HG02798 (cell line): ENCODE measurements at regions not wholly inside any gene's neighbourhood (a gene's known extent, or its start where the extent isn't known, plus 50 kb on each side); places are given as distances from the start of the nearest gene placed in this dataset.

Experiments used
- ATAC-seq: cut with Tn5 transposase; IDR thresholded peaks from one replicate; pipeline ENCODE4 v1.9.1; 2021; ENCODE audit warnings: mild to moderate bottlenecking; ENCODE audit not compliant: unreplicated experiment, poor library complexity

DNA sequence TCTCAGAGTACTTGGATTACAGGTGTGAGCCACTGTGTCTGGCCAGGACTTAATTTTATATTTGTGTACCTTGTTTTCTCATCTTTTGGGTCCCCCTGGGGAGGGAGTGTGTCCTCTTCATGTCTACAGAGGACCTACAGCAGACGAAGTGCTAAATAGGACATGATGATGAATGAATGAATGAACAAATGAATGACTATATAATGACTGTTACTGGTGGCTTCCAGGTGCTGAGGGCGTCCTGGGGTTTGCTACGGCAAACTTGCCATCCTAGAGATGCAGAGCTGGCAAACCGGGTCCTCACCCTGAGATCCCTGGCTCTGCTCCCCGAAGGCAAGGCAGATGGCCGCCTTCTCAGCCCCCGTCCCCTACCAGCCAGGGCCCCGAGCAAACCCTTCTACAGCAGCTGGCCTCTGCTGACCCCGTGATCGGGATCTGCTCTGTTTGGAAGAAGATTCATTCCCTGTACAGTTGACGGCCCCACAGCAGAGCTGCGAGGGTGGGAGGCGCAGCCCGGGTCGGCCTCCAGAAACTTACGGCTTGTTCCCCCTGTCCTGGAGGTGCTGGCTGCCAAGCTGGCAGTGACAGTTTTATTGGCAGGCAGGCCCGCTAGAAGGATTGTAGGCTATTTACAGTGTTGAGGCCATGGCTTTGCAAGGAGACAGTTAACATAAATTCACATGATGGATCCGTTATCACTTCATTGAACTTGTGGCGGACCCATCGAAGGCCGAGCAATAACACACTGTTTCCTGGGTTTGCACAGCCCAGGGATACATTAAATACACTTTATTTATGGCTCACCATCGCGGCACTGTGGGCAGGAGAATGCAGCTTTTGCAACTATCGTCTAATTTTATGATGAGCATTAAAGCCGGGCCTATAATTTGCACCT lies 197.7 kb upstream of the GSE1 start:
- no peak for ATAC-seq

GRCh38 chr16:85416228-85417109 lies 196.7 kb upstream of the GSE1 start:
- no peak for ATAC-seq

- ATAC-seq, result no peak
Measured at GRCh38 chr16:85417156-85417860, 195.8 kb upstream of the GSE1 start.

DNA sequence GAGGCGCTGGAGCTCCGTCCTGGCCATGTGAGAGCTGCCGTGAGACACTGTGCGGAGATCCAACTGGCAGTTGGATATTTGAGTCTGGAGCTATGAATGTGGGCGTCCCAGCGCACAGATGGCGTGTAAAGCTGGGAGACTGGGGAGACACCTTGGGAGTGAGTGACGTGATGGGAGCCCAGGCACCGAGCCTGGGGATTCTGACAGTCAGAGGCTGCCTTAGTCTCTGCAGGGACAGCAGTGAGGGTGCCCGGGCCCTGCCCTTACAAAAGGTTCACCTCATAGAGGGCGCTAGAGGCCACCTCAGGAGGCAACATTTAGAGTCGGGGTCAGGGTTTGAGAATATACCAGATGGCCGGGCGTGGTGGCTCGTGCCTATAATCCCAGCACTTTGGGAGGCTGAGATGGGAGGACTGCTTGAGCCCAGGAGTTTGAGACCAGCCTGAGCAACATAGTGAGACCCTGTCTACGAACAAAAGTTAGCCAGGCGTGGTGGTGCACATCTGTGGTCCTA lies 194.1 kb upstream of the GSE1 start:
- no peak for ATAC-seq

- no peak for ATAC-seq
Measured at GRCh38 chr16:85419503-85420408, 193.4 kb upstream of the GSE1 start.

DNA sequence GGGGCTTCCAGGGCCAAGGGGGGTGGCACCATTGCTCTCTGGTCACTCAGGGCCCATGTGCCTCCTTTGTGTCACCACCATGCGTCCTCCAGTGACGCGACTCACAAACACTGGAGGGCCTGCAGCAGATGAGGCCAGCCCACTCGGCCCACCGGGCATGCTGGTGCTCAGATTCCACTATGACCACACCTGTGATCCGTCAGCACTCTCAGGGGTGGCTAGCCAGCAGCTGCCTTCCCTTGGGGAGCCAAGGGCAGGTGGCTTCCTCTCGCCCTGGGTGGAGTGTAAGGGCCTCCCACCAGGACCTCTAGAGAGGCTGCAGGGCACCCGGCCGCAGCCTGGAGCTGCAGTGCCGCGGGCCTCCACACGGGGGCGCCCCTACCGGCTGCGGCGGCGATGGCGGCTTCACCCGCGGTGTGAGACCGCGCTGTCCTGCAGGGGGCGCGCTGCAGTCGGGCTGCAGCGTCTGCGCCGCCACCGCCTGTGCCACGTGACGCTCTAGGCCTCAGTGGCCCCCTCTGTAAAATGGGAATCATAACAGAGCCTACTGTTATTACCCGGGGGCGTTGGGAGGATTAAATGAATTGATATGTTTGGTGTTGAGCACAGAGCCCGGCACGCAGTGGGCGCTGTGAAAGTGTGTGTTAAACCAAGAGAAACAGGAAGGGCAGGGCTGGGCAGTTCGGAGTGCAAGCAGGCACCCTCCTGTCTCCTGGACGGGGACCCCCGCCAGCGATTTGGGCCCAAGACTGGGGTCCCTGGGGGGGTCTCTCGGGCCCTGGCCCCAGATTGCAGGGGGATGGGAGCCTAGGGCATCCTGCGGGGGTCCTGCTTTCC lies 192.4 kb upstream of the GSE1 start:
- no peak for ATAC-seq

GRCh38 chr16:85421338-85422195 lies 191.6 kb upstream of the GSE1 start:
- no peak for ATAC-seq

DNA sequence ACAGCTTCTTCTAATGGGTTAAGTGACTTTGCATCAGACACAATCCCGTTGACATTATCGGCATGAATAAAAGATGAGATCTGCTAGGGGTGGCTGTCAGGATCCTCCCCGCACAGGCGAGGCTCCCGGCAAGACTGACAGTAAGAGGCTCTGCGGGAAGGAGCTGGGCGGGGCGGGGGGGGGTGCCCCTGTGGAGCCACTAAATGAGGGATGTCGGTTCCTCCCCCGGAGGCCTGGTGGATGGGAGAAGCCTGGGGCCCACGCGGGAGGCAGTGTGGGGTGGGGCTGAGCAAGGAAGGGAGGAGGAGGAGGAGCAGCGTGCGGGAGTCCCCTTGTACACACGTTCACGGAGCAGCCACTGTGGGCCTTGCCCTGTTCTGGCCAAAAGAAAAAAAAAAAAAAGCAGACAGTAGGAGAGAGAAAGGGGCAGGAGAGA lies 190.9 kb upstream of the GSE1 start:
- ATAC-seq, result no peak

- no peak for ATAC-seq
Measured at GRCh38 chr16:85422632-85423550, 190.2 kb upstream of the GSE1 start.

DNA sequence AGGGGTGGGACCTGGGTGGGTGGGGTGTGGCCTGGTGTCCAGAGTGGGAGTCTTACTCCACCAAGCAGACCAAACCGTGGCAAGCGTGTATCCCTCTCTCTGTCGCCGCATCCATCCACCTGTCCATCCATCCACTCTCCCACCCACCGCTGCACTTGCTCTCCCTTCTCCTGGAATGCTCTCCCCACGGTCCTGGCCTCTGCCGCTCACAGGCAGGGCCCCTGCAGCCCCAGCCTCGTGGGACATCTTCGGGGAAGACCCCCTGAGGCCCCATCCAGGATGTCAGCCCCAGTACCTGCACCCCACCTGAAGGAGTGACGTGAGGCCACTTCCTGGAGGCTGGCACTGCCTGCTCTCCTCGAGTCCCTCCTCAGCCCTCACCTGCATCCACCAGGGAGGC lies 189.5 kb upstream of the GSE1 start:
- ATAC-seq, result no peak

- ATAC-seq, result no peak
Measured at GRCh38 chr16:85424260-85425073, 188.7 kb upstream of the GSE1 start.

- no peak for ATAC-seq
Measured at GRCh38 chr16:85425074-85425662, 188.0 kb upstream of the GSE1 start.

GRCh38 chr16:85426806-85427205 lies 186.3 kb upstream of the GSE1 start:
- ATAC-seq, result no peak

GRCh38 chr16:85428168-85428898 lies 184.8 kb upstream of the GSE1 start:
- no peak for ATAC-seq
